SK-N-MC (cell line): ENCODE measurements at regions not wholly inside any gene's neighbourhood (a gene's known extent, or its start where the extent isn't known, plus 50 kb on each side); places are given as distances from the start of the nearest gene placed in this dataset.

Experiments
- DNase-seq: peaks from one replicate; pipeline ENCODE4 v3.0.0-alpha.2; 2011; ENCODE audit warnings: low read depth, low spot score
- H3K27ac ChIP-seq: fragments of 200-600 bp; sonication (generic); 2 replicates; pipeline ENCODE4 v1.5.1; 2016; ENCODE audit warnings: mixed run types
- H3K36me3 ChIP-seq: fragments of 200-600 bp; sonication (generic); 2 replicates; pipeline ENCODE4 v1.6.1; 2017; ENCODE audit warnings: antibody characterized with exemption, low read length, mixed read lengths; ENCODE audit not compliant: insufficient read depth
- H3K4me3 ChIP-seq: fragments of 200-600 bp; sonication (generic); 2 replicates; pipeline ENCODE4 v1.5.1; 2016
- H3K9ac ChIP-seq: fragments of 200-600 bp; sonication (generic); 2 replicates; pipeline ENCODE4 v1.8.0; 2017; ENCODE audit warnings: mixed run types, mixed read lengths; ENCODE audit not compliant: insufficient read length
- H3K9me3 ChIP-seq: fragments of 200-600 bp; sonication (generic); 2 replicates; pipeline ENCODE4 v1.6.1; 2017; ENCODE audit warnings: low read depth, mild to moderate bottlenecking, antibody characterized with exemption, low read length, moderate library complexity, mixed read lengths
- EZH2 ChIP-seq: fragments of 200-600 bp; sonication (generic); IDR thresholded peaks from one replicate; pipeline ENCODE4 v1.6.1; 2017; ENCODE audit warnings: antibody characterized with exemption
- FOXP2 ChIP-seq: optimal IDR thresholded peaks from 2 replicates; pipeline ENCODE3; 2011; ENCODE audit warnings: mild to moderate bottlenecking, moderate library complexity; ENCODE audit not compliant: insufficient read depth; ENCODE audit errors: extremely low read length, control extremely low read depth
- POLR2AphosphoS5 ChIP-seq: IDR thresholded peaks from 2 replicates; pipeline ENCODE4 v1.6.1; 2012; ENCODE audit warnings: mild to moderate bottlenecking, low read depth, low read length, borderline replicate concordance

GRCh38 chr19:31709476-31709875 lies 360.2 kb upstream of the TSHZ3 start:
- H3K9ac ChIP-seq: no peak overlapping the region
- no peak overlapping the region for H3K27ac ChIP-seq
- H3K4me3 ChIP-seq: no peak overlapping the region
- no peak for TF ChIP-seq EZH2
- no peak for TF ChIP-seq FOXP2
- TF ChIP-seq POLR2AphosphoS5: no peak
- no peaks in the 10 kb centered on the region for H3K36me3 ChIP-seq
- no peak for DNase-seq
- 0 out of 2 replicates have a peak, but pooled peaks cover 4% of the 10 kb centered on the region for H3K9me3 ChIP-seq

GRCh38 chr19:31715249-31715945 lies 366.2 kb upstream of the TSHZ3 start:
- TF ChIP-seq EZH2 (no peak), POLR2AphosphoS5 (no peak), FOXP2 (no peak)
- 0 out of 2 replicates have a peak, but pooled peaks cover 4% of the 10 kb centered on the region for H3K9me3 ChIP-seq
- H3K9ac ChIP-seq: no peak overlapping the region
- no peaks in the 10 kb centered on the region for H3K36me3 ChIP-seq
- peak; percentile 45 for DNase-seq
- H3K27ac ChIP-seq: no peak overlapping the region
- H3K4me3 ChIP-seq: 0 out of 2 replicates have a peak overlapping the region, but pooled peaks have one; percentile 22

GRCh38 chr19:31716826-31717225 lies 367.6 kb upstream of the TSHZ3 start:
- TF ChIP-seq POLR2AphosphoS5 (no peak), EZH2 (no peak), FOXP2 (no peak)
- no peaks in the 10 kb centered on the region for H3K36me3 ChIP-seq
- H3K27ac ChIP-seq: no peak overlapping the region
- no peak overlapping the region for H3K9ac ChIP-seq
- H3K9me3 ChIP-seq: 0 out of 2 replicates have a peak, but pooled peaks cover 4% of the 10 kb centered on the region
- DNase-seq: no peak
- H3K4me3 ChIP-seq: no peak overlapping the region

- H3K9ac ChIP-seq: peak overlapping the region; percentile 46
- TF ChIP-seq EZH2 (no peak), FOXP2 (no peak), POLR2AphosphoS5 (no peak)
- DNase-seq: no peak
These were observed 368.2 kb upstream of the TSHZ3 start for GRCh38 chr19:31717269-31717923.

GRCh38 chr19:31718032-31718431 lies 368.8 kb upstream of the TSHZ3 start:
- no peak overlapping the region for H3K9ac ChIP-seq

More at GRCh38 chr19:31717269-31717923, 368.2 kb upstream of the TSHZ3 start:
- 0 out of 2 replicates have a peak, but pooled peaks cover 4% of the 10 kb centered on the region for H3K9me3 ChIP-seq
- H3K36me3 ChIP-seq: no peaks in the 10 kb centered on the region
- H3K4me3 ChIP-seq: no peak overlapping the region
- 0 out of 2 replicates have a peak overlapping the region, but pooled peaks have one; percentile 19 for H3K27ac ChIP-seq

GRCh38 chr19:31718898-31719297 lies 369.7 kb upstream of the TSHZ3 start:
- TF ChIP-seq POLR2AphosphoS5: no peak
- no peak for TF ChIP-seq FOXP2
- TF ChIP-seq EZH2: no peak
- Histone ChIP-seq H3K36me3 (no peaks in the 10 kb centered on the region), H3K9me3 (no peaks in the 10 kb centered on the region), H3K9ac (peak overlapping the region; percentile 24), H3K27ac (peak overlapping the region; percentile 70), H3K4me3 (peak overlapping the region; percentile 18; the same call in 1 of the 2 replicates)
- DNase-seq: no peak

More at GRCh38 chr19:31718032-31718431, 368.8 kb upstream of the TSHZ3 start:
- Histone ChIP-seq H3K9me3 (no peaks in the 10 kb centered on the region), H3K27ac (peak overlapping the region; percentile 70; the same call in 1 of the 2 replicates), H3K4me3 (no peak overlapping the region; the same call in 1 of the 2 replicates), H3K36me3 (no peaks in the 10 kb centered on the region)
- TF ChIP-seq POLR2AphosphoS5: no peak
- no peak for TF ChIP-seq EZH2
- no peak for TF ChIP-seq FOXP2
- no peak for DNase-seq

DNA sequence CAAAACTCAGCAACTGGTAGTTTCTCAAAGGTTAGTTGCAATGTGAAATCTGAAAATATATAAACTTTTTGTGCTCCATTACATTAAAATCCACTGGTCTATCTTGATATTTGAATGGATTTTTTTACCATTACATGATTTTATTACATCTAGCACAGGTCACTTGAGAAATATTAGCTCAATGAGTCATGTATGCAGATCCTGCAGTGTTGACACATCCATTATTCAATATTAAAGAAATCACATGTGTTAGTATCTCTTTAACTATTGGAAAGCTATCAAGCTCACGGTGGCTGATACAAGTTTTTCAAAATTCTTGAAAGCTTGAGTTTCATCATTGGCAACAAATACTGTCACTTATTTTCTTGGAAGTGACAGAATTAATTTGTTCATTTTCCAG lies 373.9 kb upstream of the TSHZ3 start:
- H3K27ac ChIP-seq: no peak overlapping the region
- no peak for DNase-seq
- H3K9ac ChIP-seq: no peak overlapping the region
- H3K36me3 ChIP-seq: no peaks in the 10 kb centered on the region
- H3K4me3 ChIP-seq: no peak overlapping the region
- H3K9me3 ChIP-seq: no peaks in the 10 kb centered on the region
- no peak for TF ChIP-seq FOXP2
- no peak for TF ChIP-seq POLR2AphosphoS5
- TF ChIP-seq EZH2: no peak

- Histone ChIP-seq H3K4me3 (no peak overlapping the region), H3K36me3 (no peaks in the 10 kb centered on the region), H3K9ac (no peak overlapping the region), H3K9me3 (no peaks in the 10 kb centered on the region), H3K27ac (no peak overlapping the region)
- TF ChIP-seq EZH2 (no peak), FOXP2 (no peak), POLR2AphosphoS5 (no peak)
- no peak for DNase-seq
These were observed 375.8 kb upstream of the TSHZ3 start for GRCh38 chr19:31725051-31725450.

DNA sequence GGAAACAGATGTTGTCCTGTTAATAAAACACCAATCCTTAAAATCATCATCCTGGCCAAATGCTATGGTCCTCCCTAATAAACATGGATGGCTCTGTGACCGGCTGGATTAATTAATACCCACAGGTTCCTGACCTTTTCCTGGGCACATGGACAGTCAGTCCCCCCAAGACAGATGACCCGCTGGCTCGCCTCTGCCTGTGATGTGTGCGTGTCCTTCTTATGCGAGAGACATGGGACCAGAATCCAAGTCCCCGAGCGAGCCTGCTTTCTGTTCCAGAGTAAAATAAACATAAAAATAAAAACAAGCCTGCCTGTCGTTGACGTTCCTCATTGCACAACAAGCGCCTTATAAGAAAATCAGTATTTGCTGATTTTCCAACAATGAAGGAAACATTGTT lies 378.3 kb upstream of the TSHZ3 start:
- Histone ChIP-seq H3K9me3 (no peaks in the 10 kb centered on the region), H3K27ac (no peak overlapping the region), H3K9ac (no peak overlapping the region), H3K4me3 (no peak overlapping the region), H3K36me3 (no peaks in the 10 kb centered on the region)
- DNase-seq: no peak
- TF ChIP-seq FOXP2: no peak
- TF ChIP-seq POLR2AphosphoS5: no peak
- TF ChIP-seq EZH2: no peak
